Naive thymus-derived CD4-positive, alpha-beta T cell (primary cell): ENCODE measurements at regions not wholly inside any gene's neighbourhood (a gene's known extent, or its start where the extent isn't known, plus 50 kb on each side); places are given as distances from the start of the nearest gene placed in this dataset.

ENCODE experiments used
- ATAC-seq: fragments of 150-1000 bp; cut with Tn5 transposase; 2 replicates; pipeline ENCODE4 v1.10.0; 2021; ENCODE audit warnings: mild to moderate bottlenecking, moderate library complexity
- CTCF ChIA-PET: fragments of 350-600 bp; sonication (Branson Sonifier 250); formaldehyde crosslinking; loops from one replicate; lab custom pipeline; 2021; ENCODE audit warnings: antibody characterized with exemption; lab: Charles Lee
- POLR2A ChIA-PET: fragments of 350-600 bp; sonication (Branson Sonifier 250); formaldehyde crosslinking; loops from one replicate; lab custom pipeline; 2021; ENCODE audit warnings: antibody characterized with exemption, inconsistent platforms; lab: Charles Lee
- DNase-seq, 9 donors: peaks; one replicate each; pipeline versions ENCODE4 v3.0.0 to v3.0.0-alpha.2; 2020 to 2022; ENCODE audit warnings: mixed read lengths in 1 of 9
- H3K27ac ChIP-seq: one replicate; pipeline ENCODE4 v1.7.0; 2013; ENCODE audit warnings: mild to moderate bottlenecking, low read depth, low read length, moderate library complexity
- H3K27me3 ChIP-seq, 2 donors: one replicate each; pipeline ENCODE4 v1.7.0; 2013; ENCODE audit warnings: low read length in 2 of 2, mild to moderate bottlenecking in 2 of 2, moderate library complexity in 2 of 2; ENCODE audit not compliant: control insufficient read depth in 2 of 2, insufficient read depth in 2 of 2
- H3K36me3 ChIP-seq, 3 experiments: 1 replicate in 2 of 3; 2 replicates in 1 of 3; pipeline ENCODE4 v1.7.0; 2013; ENCODE audit warnings: low read length in 3 of 3, mild to moderate bottlenecking in 3 of 3, moderate library complexity in 1 of 3; ENCODE audit not compliant: insufficient read depth in 3 of 3, control insufficient read depth in 2 of 3
- H3K4me1 ChIP-seq, 2 donors: one replicate each; pipeline ENCODE4 v1.7.0; 2013; ENCODE audit warnings: low read length in 2 of 2, mild to moderate bottlenecking in 2 of 2, moderate library complexity in 1 of 2; ENCODE audit not compliant: control insufficient read depth in 2 of 2, insufficient read depth in 2 of 2
- H3K4me3 ChIP-seq: 2 replicates; pipeline ENCODE4 v1.7.0; 2013; ENCODE audit warnings: mild to moderate bottlenecking, low read length
- H3K9me3 ChIP-seq, 3 experiments: 1 replicate in 2 of 3; 2 replicates in 1 of 3; pipeline ENCODE4 v1.7.0; 2013; ENCODE audit warnings: low read length in 3 of 3; ENCODE audit not compliant: control insufficient read depth in 2 of 3
- H3K27ac Mint-ChIP-seq, 9 donors: one replicate each; pipeline ENCODE4 v1.8.0; 2020 to 2022; ENCODE audit warnings: mixed read lengths in 9 of 9, mild to moderate bottlenecking in 8 of 9, moderate library complexity in 5 of 9, inconsistent platforms in 2 of 9
- H3K27me3 Mint-ChIP-seq, 5 donors: one replicate each; pipeline ENCODE4 v1.8.0; 2021 to 2022; ENCODE audit warnings: mixed read lengths in 5 of 5, mild to moderate bottlenecking in 1 of 5
- H3K36me3 Mint-ChIP-seq, 5 donors: one replicate each; pipeline ENCODE4 v1.8.0; 2020 to 2022; ENCODE audit warnings: mixed read lengths in 5 of 5, mild to moderate bottlenecking in 3 of 5, inconsistent platforms in 1 of 5
- H3K4me1 Mint-ChIP-seq, 7 donors: one replicate each; pipeline ENCODE4 v1.8.0; 2020 to 2022; ENCODE audit warnings: mixed read lengths in 7 of 7, mild to moderate bottlenecking in 3 of 7, inconsistent platforms in 1 of 7
- H3K4me3 Mint-ChIP-seq, 10 donors: one replicate each; pipeline ENCODE4 v1.8.0; 2020 to 2022; ENCODE audit warnings: mild to moderate bottlenecking in 10 of 10, mixed read lengths in 10 of 10, moderate library complexity in 6 of 10, inconsistent platforms in 2 of 10
- H3K9me3 Mint-ChIP-seq, 11 donors: one replicate each; pipeline ENCODE4 v1.8.0; 2020 to 2022; ENCODE audit warnings: mixed read lengths in 11 of 11, mild to moderate bottlenecking in 4 of 11, inconsistent platforms in 1 of 11, moderate library complexity in 1 of 11
- intact Hi-C, 2 donors: fragments of 100-400 bp; cut with micrococcal nuclease; formaldehyde crosslinking; loops; one replicate each; pipeline ENCODE4 v1.15.1; 2023

DNA sequence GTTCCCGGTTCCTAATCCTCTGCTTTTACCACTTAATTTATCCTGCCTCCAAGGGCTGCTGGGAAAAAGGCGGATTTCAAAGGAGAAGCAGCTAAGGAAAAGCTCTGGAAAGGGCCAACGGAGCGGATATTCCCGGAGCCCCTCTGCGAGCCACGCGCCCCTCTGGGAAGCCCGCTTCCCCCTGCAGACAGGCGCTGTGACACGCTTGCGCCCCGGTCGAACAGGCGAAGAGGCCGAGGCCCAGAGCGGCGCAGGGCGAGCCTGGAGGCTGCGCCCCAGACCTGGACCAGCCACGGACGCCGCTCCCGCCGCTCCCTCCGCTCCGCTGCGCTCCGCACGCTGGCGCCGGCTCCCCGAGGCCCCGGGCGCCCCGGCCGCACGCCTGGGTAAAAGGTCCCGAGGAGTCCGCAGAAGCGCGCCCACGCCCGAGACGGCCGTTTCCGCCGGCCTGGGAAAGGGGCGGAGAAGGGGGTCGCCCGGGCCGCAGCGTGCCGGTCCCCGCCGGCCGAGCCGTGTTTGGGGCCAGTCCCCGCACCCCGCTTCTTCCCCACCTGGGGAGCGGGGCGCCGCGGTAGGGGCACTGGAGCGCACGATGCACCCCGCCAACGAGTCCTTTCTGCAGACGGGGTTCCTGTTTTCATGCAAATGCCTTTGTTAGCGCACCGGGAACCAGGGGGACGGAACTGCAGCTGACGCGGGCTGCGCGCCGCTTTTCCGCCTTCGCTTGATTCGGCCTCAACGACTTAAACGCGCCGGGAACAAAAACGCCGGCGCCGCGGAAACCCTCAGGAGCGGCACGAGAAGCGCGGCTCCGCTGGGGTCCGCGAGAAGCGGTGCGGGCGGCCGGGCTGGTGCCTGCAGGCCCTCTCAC lies 91.9 kb upstream of the SIRPA start:
- no peaks in the 10 kb centered on the region for H3K36me3 ChIP-seq
- H3K4me1 ChIP-seq, result peaks cover 0 to 8% of the 10 kb centered on the region in 2 donors
- H3K4me1 Mint-ChIP-seq, result peaks cover 6 to 21% (median 16%) of the 10 kb centered on the region in 7 donors
- CTCF ChIA-PET, result no interaction called here
- POLR2A ChIA-PET, result interaction anchor here (1.1 kb wide), 1 partner anchor 14 kb away, joined by 3 read pairs; no protein-coding TSS in a partner anchor
- peak; percentile 72 for ATAC-seq
- no peaks in the 10 kb centered on the region for H3K36me3 Mint-ChIP-seq
- no peak overlapping the region for H3K27ac Mint-ChIP-seq
- peak in 5 of 9 donors; percentile 9 to 27 (median 15) for DNase-seq
- H3K27me3 Mint-ChIP-seq, result peaks cover 53 to 73% (median 60%) of the 10 kb centered on the region in 5 donors
- H3K27ac ChIP-seq, result no peak overlapping the region
- H3K9me3 Mint-ChIP-seq, result peaks cover 0 to 2% (median 0%) of the 10 kb centered on the region in 11 donors
- H3K27me3 ChIP-seq, result peaks cover 7 to 8% of the 10 kb centered on the region in 2 donors
- no peaks in the 10 kb centered on the region for H3K9me3 ChIP-seq
- H3K4me3 Mint-ChIP-seq, result peak overlapping the region; percentile 14 to 83 (median 74)
- peak overlapping the region; percentile 20 for H3K4me3 ChIP-seq
- intact Hi-C loops, result loop anchor here in 1 of 2 donors (5.0 kb wide), 1 partner anchor 369 kb away; no protein-coding TSS in a partner anchor

GRCh38 chr20:1802385-1803060 lies 92.7 kb upstream of the SIRPA start:
- POLR2A ChIA-PET, result no interaction called here
- H3K4me1 Mint-ChIP-seq, result peaks cover 6 to 21% (median 16%) of the 10 kb centered on the region in 7 donors
- Histone ChIP-seq H3K4me1 (peaks cover 0 to 8% of the 10 kb centered on the region in 2 donors), H3K27me3 (peaks cover 7 to 8% of the 10 kb centered on the region in 2 donors), H3K27ac (no peak overlapping the region), H3K4me3 (peak overlapping the region; percentile 20), H3K9me3 (no peaks in the 10 kb centered on the region), H3K36me3 (no peaks in the 10 kb centered on the region)
- no peak overlapping the region for H3K27ac Mint-ChIP-seq
- intact Hi-C loops, result loop anchor here (1.0 to 5.0 kb wide), 2 partner anchors 370 kb away; no protein-coding TSS in a partner anchor
- no peaks in the 10 kb centered on the region for H3K36me3 Mint-ChIP-seq
- peaks cover 0 to 2% (median 0%) of the 10 kb centered on the region in 11 donors for H3K9me3 Mint-ChIP-seq
- DNase-seq (peak in 6 of 9 donors; percentile 10 to 43 (median 21)), ATAC-seq (peak; percentile 76)
- peaks cover 53 to 75% (median 60%) of the 10 kb centered on the region in 5 donors for H3K27me3 Mint-ChIP-seq
- CTCF ChIA-PET, result no interaction called here
- peak overlapping the region; percentile 58 to 83 (median 72) for H3K4me3 Mint-ChIP-seq

DNA sequence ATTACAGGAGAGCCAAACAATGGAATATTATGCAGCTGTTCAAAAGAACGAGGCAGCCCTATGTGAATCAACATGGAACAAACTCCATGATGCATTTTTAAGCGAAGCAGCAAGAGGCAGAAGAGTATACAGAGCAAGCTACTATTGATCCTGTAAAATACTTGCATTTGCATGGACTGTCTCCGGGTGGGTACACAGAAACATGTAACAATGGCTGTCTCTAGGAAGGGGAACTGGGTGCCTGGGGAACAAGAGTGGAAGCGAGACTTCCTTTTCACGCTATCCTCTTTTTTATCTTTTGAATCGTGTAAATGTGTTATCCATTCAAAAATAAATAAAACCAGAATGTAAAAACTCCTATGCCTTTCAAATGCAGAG lies 93.3 kb upstream of the SIRPA start:
- Histone ChIP-seq H3K9me3 (no peaks in the 10 kb centered on the region), H3K4me3 (no peak overlapping the region), H3K36me3 (no peaks in the 10 kb centered on the region), H3K27ac (no peak overlapping the region), H3K4me1 (peaks cover 0 to 8% of the 10 kb centered on the region in 2 donors), H3K27me3 (peaks cover 7 to 8% of the 10 kb centered on the region in 2 donors)
- ATAC-seq (no peak), DNase-seq (no peak)
- Mint-ChIP-seq H3K4me3 (peak overlapping the region; percentile 58 to 83 (median 72)), H3K27ac (no peak overlapping the region), H3K36me3 (no peaks in the 10 kb centered on the region), H3K4me1 (peaks cover 6 to 21% (median 16%) of the 10 kb centered on the region in 7 donors), H3K27me3 (peaks cover 54 to 74% (median 60%) of the 10 kb centered on the region in 5 donors), H3K9me3 (peaks cover 0 to 2% (median 0%) of the 10 kb centered on the region in 11 donors)
- POLR2A ChIA-PET, result no interaction called here
- CTCF ChIA-PET, result no interaction called here
- intact Hi-C loops, result loop anchor here (1.0 to 5.0 kb wide), 2 partner anchors 370 kb away; no protein-coding TSS in a partner anchor

GRCh38 chr20:1801225-1801928 lies 93.8 kb upstream of the SIRPA start:
- Mint-ChIP-seq H3K4me3 (peak overlapping the region in 7 of 10 donors; percentile 1 to 83 (median 73)), H3K4me1 (peaks cover 6 to 21% (median 16%) of the 10 kb centered on the region in 7 donors), H3K27ac (no peak overlapping the region), H3K36me3 (no peaks in the 10 kb centered on the region), H3K9me3 (peaks cover 0 to 2% (median 0%) of the 10 kb centered on the region in 11 donors), H3K27me3 (peaks cover 56 to 74% (median 60%) of the 10 kb centered on the region in 5 donors)
- intact Hi-C loops, result loop anchor here in 1 of 2 donors (5.0 kb wide), 1 partner anchor 371 kb away; no protein-coding TSS in a partner anchor
- Histone ChIP-seq H3K36me3 (no peaks in the 10 kb centered on the region), H3K4me1 (peaks cover 0 to 8% of the 10 kb centered on the region in 2 donors), H3K9me3 (no peaks in the 10 kb centered on the region), H3K4me3 (no peak overlapping the region), H3K27ac (no peak overlapping the region), H3K27me3 (peaks cover 7 to 8% of the 10 kb centered on the region in 2 donors)
- ChIA-PET CTCF (interaction anchor here (0.7 kb wide), 1 partner anchor 10 kb away, joined by 3 read pairs; no protein-coding TSS in a partner anchor), POLR2A (no interaction called here)
- no peak for ATAC-seq
- DNase-seq, result no peak

DNA sequence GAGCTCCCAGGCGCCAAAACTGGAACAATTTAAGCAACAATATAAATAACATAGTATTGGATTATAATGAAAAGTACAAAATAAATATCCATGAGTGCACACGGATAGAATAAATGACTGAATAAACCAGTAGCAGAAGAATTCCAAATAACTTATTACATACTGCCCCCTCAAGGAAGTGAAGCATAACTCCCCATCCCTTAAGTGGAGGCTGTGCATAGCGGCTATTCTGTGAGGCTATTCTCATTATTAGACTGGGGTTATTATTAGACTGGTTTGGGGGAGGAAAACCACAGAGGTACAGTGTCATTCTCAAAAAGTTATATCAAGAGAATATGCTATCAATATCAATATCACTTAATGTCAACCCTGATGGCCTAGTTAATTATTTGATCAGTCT lies 94.4 kb upstream of the SIRPA start:
- CTCF ChIA-PET, result no interaction called here
- POLR2A ChIA-PET, result no interaction called here
- Mint-ChIP-seq H3K36me3 (no peaks in the 10 kb centered on the region), H3K9me3 (peaks cover 0 to 2% (median 0%) of the 10 kb centered on the region in 11 donors), H3K4me1 (peaks cover 6 to 21% (median 16%) of the 10 kb centered on the region in 7 donors), H3K4me3 (peak overlapping the region in 1 of 10 donors; percentile 30), H3K27me3 (peaks cover 59 to 72% (median 60%) of the 10 kb centered on the region in 5 donors), H3K27ac (no peak overlapping the region)
- peaks cover 7 to 8% of the 10 kb centered on the region in 2 donors for H3K27me3 ChIP-seq
- ATAC-seq (no peak), DNase-seq (no peak)
- no peaks in the 10 kb centered on the region for H3K9me3 ChIP-seq
- no peak overlapping the region for H3K4me3 ChIP-seq
- H3K36me3 ChIP-seq, result no peaks in the 10 kb centered on the region
- H3K27ac ChIP-seq, result no peak overlapping the region
- H3K4me1 ChIP-seq, result peaks cover 0 to 8% of the 10 kb centered on the region in 2 donors
- intact Hi-C loops, result loop anchor here in 1 of 2 donors (5.0 kb wide), 1 partner anchor 372 kb away; no protein-coding TSS in a partner anchor

DNA sequence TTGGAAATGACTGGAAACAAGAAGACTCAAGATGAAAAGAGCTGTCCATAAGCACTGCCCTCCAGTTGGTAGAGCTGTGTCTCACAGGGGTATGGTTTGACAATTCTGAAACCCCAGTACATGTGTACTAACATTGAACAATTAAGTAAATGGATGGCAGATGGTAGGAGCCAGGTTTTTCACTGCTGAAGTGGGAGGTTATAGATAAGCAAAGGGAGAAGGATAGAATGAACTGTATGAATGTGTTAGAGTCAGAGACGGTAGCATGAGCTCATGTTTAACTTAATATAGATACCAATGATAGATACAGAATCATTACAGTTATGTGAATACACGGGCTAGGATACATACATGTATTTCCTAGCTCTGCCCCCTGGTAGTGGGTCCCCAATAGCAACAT lies 95.0 kb upstream of the SIRPA start:
- H3K36me3 Mint-ChIP-seq, result no peaks in the 10 kb centered on the region
- ATAC-seq (no peak), DNase-seq (no peak)
- no peak overlapping the region for H3K27ac Mint-ChIP-seq
- no peak overlapping the region for H3K4me3 ChIP-seq
- H3K27me3 ChIP-seq, result peaks cover 3 to 8% of the 10 kb centered on the region in 2 donors
- peaks cover 6 to 21% (median 16%) of the 10 kb centered on the region in 7 donors for H3K4me1 Mint-ChIP-seq
- H3K36me3 ChIP-seq, result no peaks in the 10 kb centered on the region
- peaks cover 57 to 71% (median 60%) of the 10 kb centered on the region in 5 donors for H3K27me3 Mint-ChIP-seq
- intact Hi-C loops, result loop anchor here in 1 of 2 donors (5.0 kb wide), 1 partner anchor 372 kb away; no protein-coding TSS in a partner anchor
- H3K27ac ChIP-seq, result no peak overlapping the region
- ChIA-PET POLR2A (no interaction called here), CTCF (no interaction called here)
- H3K4me3 Mint-ChIP-seq, result no peak overlapping the region
- H3K4me1 ChIP-seq, result peaks cover 0 to 8% of the 10 kb centered on the region in 2 donors
- no peaks in the 10 kb centered on the region for H3K9me3 ChIP-seq
- peaks cover 0 to 2% (median 0%) of the 10 kb centered on the region in 11 donors for H3K9me3 Mint-ChIP-seq
